HG03469 (cell line): ENCODE measurements at regions not wholly inside any gene's neighbourhood (a gene's known extent, or its start where the extent isn't known, plus 50 kb on each side); places are given as distances from the start of the nearest gene placed in this dataset.
"Not testable (repeated sequence)": the region's sequence is repeated elsewhere in the genome, so short reads cannot be mapped to it uniquely, and the experiment has no call there.

Experiments used
- ATAC-seq: cut with Tn5 transposase; IDR thresholded peaks from one replicate; pipeline ENCODE4 v1.9.1; 2021; ENCODE audit warnings: mild to moderate bottlenecking, moderate library complexity, moderate number of reproducible peaks; ENCODE audit not compliant: unreplicated experiment

DNA sequence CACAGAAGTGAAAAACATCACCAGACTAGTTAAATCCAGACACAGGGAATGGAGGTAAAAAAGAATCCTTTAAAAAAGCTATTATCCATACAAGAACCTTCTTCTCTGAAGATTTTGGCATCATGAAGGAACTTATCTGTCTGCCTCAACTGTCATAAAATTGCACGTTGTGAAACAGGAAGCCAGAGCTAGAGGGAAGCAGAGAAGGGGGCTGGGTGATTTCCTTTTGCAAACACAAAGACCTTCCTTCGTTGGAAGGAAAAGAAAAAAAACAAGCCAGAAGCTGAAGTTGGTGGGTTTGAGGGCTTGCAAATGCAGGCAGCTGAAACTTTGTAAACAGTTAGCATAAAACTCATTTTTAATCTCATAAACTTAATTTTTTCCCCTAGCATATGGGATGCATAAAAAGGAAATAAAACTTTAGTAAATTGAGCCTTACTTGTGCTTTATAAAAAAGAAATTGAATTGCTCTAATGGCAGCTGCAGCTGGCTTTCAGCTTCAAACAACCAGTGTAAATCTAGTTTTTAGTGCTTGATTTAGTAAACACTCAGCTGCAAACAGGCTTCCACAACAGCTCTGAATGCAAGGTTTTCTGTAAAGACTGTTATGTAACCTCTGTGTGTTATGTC lies 101.6 kb downstream of the OTUD1 start:
- ATAC-seq, result no peak

DNA sequence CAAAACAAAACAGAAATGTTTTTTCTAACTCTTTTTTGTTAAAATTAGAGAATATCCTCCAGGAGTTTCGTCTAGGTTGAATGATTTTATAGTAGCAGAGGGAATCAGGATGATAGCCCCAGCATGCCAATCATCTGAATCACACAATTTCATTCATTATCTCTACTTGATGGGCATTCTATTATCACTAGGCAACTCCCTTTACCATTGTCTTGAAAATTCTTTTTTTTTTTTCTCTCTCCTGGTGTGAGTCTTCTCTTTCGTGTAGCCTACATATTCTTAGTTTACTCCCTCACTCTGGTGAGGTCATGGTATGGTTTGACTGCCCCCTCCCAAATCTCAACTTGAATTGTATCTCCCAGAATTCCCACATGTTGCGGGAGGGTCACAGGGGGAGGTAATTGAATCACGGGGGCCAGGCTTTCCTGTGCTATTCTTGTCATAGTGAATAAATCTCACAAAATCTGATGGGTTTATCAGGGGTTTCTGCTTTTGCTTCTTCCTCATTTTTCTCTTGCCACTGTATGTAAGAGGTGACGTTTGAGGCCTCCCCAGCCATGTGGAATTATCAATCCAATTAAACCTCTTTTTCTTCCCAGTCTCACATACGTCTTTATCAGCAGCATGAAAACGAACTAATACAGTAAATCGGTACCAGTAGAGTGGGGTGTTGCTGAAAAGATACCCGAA lies 105.0 kb downstream of the OTUD1 start:
- no peak for ATAC-seq

DNA sequence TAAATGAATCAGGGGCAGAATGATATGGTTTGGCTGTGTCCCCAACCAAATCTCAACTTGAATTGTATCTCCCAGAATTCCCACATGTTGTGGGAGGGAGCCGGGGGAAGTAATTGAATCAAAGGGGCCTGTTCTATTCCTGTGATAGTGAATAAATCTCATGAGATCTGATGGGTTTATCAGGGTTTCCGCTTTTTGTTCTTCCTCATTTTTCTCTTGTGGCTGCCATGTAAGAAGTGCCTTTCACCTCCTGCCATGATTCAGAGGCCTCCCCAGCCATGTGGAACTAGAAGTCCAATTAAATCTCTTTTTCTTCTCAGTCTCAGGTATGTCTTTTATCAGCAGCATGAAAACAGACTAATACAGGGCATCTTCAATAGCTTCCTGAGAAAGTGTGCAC lies 107.0 kb downstream of the OTUD1 start:
- not testable (repeated sequence) for ATAC-seq

DNA sequence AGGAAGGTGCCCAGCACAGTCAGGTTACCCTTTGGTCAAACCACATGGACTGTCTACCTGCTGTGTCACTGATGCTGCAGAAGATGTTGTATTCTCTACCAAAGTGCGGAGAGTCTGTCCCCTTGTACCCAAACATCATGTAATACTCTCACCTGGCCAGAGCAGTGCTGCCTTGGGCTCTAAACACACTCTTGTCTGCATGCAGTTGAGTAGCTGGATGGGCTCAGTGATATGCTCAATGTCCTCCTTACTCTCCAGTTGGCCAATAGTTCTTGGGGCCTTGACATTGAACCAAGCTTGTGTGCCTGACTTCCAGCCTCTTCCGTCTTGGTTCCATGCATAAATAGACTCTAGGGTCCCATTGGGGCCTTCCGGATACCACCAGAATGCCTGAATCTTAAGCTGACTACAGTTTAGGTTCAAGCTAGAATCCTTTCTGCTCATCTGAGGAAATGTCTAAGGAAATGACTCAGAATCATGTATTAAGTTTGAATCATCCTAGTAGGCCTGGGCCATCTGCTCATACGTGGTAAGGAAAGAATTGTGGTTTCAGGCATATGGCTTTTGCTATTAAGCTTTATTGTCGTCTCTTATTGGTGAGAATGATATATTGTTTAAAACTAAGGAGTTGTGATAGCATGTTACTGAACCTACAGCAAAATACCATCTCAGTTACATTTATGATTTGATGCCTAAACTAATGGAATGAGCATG lies 118.0 kb downstream of the OTUD1 start:
- ATAC-seq, result no peak

DNA sequence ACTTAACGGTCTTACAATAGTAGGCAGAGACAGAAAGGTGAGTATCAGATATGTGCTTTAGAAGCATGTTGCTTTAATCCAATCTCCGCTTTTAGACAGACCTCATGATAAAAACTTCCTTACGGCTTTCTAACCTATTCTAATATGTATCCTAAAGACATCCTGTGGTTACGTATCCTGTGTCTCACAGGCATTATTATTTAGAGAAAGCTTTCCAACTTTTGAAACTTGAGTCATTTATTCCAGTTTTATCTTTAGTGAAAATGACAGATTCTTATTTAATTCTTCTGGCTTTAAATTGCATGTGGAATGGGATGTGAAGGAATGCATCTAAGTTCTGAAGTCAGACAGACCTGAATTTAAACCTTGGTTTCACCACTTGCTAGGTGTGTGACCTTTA lies 118.9 kb downstream of the OTUD1 start:
- ATAC-seq, result no peak

DNA sequence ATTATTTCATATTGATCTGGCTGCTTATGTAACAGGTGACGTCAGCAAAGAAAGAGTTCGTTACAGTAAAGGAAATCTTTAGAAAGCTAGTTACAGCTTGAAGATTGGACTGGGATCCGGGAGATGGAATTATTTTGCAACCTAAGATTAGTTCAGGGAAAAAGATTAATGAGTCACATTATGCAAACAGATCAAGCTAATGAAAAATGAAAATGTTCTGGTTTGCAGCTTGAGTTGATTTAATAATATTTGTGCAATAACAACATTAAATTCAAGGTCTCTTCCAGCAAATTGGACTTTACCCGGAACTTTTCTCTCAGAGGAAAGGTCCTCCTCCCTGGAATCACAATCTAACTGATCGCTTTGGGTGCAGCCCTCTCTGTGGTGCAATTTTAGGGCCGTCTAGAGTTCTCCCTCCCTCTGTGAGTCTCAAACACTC lies 119.5 kb downstream of the OTUD1 start:
- ATAC-seq, result no peak

DNA sequence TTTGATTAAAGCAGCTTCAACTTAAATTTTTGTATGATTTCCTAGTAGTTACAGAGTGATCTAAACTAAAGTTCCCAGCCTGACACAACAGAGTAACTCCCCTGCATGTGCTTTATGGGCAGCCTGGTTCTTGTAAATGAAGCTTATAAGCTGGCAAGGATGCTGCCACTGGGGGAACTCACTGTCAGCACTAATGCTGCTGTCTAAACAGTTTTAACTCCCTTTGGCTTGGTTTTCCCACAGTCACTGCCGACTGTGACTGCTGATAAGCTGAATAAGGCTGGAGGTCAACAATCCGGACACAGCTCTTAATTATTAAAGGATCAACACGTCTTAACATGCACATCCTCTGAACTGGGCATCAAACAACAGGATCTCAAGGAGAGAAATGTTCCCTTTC lies 130.1 kb downstream of the OTUD1 start:
- no peak for ATAC-seq

DNA sequence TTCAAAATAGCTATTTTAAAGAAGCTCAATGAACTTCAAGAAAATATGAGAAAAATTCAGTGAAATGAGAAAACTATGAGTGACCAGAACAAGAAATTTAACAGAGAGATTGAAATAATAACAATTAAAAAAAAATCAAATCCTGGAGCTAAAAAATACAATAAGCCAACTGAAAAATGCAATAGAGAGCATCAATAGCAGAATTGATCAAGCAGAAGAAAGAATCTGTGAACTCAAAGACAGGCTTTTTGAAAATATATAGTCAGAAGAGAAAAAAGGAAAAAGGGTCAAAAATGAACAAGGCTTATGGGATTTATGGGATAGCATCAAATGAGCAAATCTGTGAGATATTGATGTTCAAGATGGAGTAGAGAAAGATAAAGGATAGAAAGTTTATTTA lies 133.0 kb downstream of the OTUD1 start:
- no peak for ATAC-seq

DNA sequence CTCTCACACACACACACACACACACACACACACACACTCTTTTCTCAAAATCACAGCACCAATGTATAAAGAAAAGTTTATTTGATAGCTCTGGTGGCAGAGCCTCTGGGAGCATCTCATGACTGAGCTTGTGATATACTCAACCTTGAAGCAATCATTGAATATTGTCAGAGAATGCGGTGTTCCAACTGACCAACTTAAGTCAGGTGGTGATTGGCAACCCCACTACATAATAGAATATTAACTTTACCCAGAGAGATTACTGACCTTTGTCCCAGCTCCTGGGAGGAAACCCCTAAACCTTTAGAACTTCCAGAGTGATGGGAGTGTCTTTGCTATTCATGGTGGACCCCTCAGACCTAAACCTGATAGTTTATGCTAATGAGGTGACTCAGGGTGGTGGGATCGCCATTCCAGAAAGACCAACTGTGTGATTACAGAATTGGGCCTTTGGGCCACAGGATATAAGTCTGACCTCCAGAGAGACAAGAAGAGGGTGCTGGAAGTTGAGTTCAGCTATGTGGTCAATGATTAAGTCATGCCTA lies 143.1 kb downstream of the OTUD1 start:
- ATAC-seq, result no peak

DNA sequence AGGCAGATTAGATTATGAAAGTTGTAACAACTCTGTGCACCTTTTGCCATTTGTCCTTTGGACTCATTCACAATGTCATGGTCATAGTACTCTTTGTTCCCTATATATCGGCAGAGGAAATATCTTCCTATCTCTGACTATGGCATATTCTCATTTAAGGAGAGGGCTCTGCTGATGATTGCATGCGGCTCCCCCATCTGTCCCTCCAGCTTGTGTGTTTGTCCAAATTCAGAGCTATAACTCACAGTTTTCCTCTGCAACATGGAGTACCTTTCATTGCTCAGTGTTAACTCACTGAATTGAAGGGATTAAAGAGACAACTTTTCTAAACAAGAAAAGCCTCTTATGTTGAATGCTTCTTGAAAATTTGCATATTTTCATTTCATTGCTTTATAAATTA lies 145.5 kb downstream of the OTUD1 start:
- no peak for ATAC-seq

DNA sequence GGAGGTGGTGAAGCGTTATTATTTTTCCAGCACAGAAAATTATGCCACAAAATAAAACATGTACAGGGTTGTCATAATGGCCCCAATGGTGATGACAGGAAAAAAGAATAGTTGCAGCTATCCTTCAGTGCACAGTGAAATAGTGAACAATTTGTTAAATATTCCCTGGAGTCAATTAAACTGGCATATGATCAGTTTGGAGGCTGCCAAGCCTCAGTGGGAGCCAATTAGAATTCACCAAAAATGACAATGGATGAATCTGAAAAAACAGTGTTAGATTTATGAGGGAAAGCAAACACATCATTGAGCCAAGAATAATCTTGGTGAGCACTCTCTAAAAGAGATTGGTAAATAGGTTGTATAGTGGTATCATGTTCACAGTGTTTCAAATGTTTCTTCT lies 146.3 kb downstream of the OTUD1 start:
- ATAC-seq, result no peak

DNA sequence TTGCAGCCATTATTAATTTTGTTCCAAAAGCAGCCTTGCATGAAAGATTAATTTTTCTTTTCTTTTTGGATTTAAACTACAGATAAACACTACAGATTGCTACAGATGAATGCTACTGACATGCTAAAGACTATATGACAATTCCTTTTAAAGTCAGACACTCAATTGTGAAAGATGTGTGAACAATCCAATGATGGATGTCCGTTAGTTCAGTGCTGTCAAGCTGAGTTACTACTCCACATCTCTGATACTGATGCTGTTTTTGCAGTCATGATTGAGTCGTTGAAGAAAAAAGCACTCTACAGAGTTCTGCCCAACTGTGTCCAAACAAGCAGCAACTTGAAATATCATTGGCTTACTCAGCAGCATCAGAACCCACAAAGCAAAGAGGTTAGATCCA lies 146.8 kb downstream of the OTUD1 start:
- ATAC-seq, result no peak

DNA sequence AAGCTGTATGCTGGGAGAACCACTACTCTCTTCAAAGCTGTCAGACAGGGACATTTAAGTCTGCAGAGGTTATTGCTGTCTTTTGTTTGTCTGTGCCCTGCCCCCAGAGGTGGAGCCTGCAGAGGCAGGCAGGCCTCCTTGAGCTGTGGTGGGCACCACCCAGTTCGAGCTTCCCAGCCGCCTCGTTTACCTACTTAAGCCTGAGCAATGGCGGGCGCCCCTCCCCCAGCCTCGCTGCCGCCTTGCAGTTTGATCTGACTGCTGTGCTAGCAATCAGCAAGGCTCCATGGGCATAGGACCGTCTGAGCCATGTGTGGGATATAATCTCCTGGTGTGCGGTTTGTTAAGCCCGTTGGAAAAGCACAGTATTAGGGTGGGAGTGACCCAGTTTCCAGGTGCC lies 156.4 kb downstream of the OTUD1 start:
- ATAC-seq, result not testable (repeated sequence)

DNA sequence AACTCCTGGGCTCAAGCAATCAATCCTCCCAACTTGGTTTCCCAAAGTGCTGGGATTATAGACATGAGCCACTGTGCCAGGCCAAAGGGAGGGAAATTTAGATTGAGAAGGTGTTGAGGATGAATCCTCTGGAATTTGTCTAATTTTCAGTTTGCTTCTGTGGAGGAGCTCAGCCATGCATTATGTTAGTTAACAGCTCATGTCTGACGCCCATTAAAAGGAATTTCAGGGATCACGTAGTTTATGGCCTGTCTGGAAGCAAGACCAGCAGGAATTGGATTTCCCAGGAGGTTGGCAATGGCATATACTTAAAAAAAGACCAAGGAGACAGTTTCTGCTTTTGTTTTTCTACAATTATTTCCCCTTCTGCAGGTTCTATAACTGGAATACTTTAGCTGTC lies 165.7 kb downstream of the OTUD1 start:
- ATAC-seq, result no peak

DNA sequence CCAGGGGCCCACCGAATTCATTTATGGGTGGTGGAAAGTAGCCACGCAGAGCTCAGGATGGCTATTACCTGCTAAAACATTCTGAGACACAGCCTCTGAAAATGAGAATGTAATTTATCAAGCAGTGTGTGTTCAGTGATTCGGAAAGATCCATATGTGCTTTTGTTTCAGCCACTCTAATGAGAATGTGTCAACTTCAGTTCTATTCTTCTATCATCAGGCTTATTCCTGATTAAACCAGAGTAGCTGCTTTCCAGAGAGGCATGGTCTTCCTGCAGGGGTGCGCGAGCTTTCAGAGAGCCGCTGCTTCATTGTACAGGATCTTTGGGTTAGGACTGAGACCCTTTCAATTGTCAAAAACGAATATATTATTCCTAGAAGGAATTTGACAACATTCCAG lies 167.6 kb downstream of the OTUD1 start:
- no peak for ATAC-seq

DNA sequence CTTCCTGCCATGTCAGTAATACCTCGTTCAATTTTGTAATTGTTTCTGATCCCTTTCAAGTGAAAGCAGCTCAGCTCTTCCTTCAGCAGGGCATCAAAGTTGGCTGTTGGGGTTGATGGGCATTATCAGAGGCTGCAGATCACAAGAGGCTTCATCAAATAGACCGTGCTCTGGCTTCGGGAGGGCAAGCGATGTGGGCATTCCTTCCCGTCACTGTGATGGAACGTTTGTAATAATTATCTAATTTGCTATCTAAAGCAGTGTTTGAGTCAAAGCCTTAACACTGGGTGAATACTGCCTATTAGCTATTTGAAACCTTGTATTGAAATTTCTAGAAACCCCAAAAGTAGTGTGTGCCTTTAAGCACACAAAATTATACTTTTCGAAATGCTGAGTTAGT lies 170.1 kb downstream of the OTUD1 start:
- no peak for ATAC-seq

DNA sequence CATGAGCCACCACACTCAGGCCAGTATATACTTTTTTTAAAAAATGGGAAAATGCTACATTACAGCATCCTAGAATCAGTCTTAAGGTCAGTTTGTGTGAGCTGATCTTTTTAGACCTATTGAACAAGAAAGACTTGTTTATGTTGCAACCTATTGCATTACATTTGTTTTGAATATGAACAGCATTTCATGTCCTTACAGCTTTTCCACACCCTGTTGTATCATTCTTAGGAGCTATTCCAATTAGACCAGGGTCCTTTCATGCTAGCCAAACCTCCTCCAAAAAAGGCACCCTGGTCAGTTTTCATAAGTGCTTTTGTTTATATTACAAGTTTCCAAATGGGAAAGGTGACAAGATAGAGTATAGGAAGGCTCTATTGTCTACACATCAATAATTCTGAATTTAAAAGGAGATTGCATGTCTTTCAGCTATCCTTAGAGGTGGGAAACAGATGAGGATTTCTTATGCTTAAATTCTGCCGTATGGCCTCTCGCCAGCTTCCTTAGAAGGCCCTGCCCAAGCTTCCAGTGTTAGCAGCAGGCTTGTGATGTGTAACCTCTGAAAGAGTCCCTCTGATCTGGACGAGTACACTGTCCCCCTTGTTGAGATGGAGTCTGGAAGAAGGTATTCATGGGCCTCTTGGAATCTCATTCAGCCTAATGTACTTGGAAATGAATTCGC lies 171.9 kb downstream of the OTUD1 start:
- ATAC-seq, result no peak

DNA sequence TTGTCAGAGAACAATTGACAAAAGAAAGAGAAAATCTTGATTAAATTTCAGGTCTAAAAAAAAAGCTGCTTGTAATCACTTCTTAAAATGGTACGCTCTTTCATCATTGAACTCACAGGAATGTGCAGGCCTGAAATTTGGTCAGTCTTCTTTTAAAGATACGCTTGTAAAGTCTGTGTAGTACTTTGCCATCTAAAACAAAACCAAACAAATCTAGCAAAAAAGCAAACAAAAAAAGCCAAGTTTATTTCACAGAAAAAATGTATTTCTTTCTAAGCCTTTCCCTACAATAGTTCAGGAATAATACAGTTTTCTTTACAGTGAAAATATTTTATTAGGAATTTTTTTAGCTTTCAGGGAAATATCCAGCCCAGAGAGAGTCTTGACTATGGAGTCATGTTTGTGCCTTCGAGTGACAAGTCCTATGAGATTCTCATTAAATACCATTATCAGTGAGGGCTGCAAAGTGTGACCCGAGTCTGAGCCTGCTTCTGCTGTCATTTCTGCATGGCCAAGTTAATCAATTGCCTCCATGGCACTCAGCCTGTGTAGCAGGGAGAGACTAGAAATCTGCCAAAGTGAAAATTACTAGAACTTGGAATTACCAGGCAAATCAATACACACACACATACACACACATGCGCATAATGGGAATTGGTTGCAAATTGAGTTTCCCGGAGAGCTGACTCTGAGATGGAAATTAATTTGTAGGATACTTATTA lies 172.6 kb downstream of the OTUD1 start:
- ATAC-seq, result no peak

DNA sequence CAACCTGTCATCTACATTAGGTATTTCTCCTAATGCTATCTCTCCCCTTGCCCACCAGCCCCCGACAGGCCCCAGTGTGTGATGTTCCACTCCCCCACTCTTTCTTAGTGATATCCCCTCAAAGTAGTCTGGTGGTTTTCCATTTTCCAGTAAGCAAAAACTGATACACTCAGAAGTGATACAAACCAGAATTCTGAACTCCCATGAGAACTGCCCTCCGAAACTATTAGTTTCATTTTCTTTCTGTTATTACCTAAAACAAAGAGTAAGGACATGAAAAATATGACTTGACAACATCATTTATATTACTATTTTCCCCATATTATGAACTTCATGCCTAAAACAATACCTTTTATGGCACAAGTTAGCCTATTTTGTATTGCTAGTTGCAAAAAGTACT lies 175.0 kb downstream of the OTUD1 start:
- ATAC-seq, result peak; percentile 58

DNA sequence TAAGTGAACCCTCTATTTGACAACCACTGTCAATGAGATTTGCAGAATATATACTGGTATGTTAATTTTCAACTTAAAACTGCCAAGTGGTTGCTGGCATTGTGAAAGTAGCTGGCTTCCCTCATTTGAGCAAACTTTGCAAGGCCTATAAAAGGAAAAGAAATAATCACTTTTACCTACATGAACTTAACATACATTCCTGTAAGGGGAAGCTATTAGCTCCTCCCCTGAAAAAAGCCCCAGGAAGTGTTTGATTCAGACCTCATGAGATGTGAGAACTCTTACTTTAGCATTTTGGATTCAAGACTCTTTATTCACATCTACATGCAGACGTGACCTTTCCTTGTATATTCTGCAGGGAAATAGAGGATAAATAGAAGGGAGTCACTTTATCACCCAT lies 175.6 kb downstream of the OTUD1 start:
- ATAC-seq, result peak; percentile 30

DNA sequence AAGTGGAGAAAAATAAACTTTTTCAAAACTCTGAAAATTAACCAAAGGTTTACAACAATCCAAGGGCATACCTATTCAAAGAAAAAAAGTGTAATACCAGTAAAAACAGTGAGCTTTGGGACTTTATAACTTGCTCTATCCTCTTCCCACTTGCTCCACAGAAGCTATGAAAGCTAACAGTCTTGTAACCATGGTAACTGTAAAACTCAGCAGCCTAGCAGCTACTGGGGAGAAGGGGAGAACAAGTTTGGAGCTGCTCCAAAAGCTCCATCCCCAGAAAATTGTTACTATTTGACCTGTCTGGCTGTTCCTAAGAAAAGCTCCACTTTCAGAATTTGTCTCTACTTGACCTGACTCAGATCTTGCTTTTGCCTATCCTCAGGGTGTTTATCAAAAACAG lies 191.5 kb downstream of the OTUD1 start:
- ATAC-seq, result no peak
